ENCODE measurements at regions not wholly inside any gene's neighbourhood (a gene's known extent, or its start where the extent isn't known, plus 50 kb on each side); places are given as distances from the start of the nearest gene placed in this dataset.

- Histone ChIP-seq H3K4me1 (peaks cover 0 to 13% (median 3%) of the 10 kb centered on the region in 4 donors), H3K27ac (no peak overlapping the region), H3K4me3 (no peak overlapping the region), H3K27me3 (no peaks in the 10 kb centered on the region), H3K36me3 (no peaks in the 10 kb centered on the region), H3K9me3 (no peaks in the 10 kb centered on the region)
- TF ChIP-seq CTCF (IDR thresholded peaks at IDR 0.05) (no peak), POLR2A (IDR thresholded peaks at IDR 0.05) (no peak)
- no peak for ATAC-seq
- intact Hi-C loops (cut with DNase I) = no loop called here
- no peak for DNase-seq
- WGBS (ENCODE audit: insufficient coverage, low coverage, low lambda C conversion rate, missing lambda C conversion rate) = 79% methylated on average over 4 of the region's 6 CpGs
Measured at GRCh38 chr3:71903936-71904335, 119.0 kb upstream of the PROK2 start.

GRCh38 chr3:71903112-71903495, 118.2 kb upstream of the PROK2 start:
- Histone ChIP-seq H3K4me3 (no peak overlapping the region), H3K4me1 (peaks cover 0 to 13% (median 3%) of the 10 kb centered on the region in 4 donors), H3K36me3 (no peaks in the 10 kb centered on the region), H3K27me3 (no peaks in the 10 kb centered on the region), H3K9me3 (no peaks in the 10 kb centered on the region), H3K27ac (no peak overlapping the region)
- DNase-seq = no peak
- WGBS (ENCODE audit: insufficient coverage, low coverage, low lambda C conversion rate, missing lambda C conversion rate) = 28% methylated on average over 2 of the region's 2 CpGs
- intact Hi-C loops (cut with DNase I) = no loop called here
- TF ChIP-seq CTCF (IDR thresholded peaks at IDR 0.05) = no peak
- no peak for TF ChIP-seq POLR2A (IDR thresholded peaks at IDR 0.05)
- ATAC-seq = peak in 2 of 4 donors; percentile 11 to 47

GRCh38 chr3:71902258-71903111, 117.5 kb upstream of the PROK2 start:
- TF ChIP-seq CTCF (IDR thresholded peaks at IDR 0.05) (no peak), POLR2A (IDR thresholded peaks at IDR 0.05) (no peak)
- intact Hi-C loops (cut with DNase I) = no loop called here
- Histone ChIP-seq H3K4me1 (peaks cover 0 to 13% (median 3%) of the 10 kb centered on the region in 4 donors), H3K36me3 (no peaks in the 10 kb centered on the region), H3K27ac (no peak overlapping the region), H3K27me3 (no peaks in the 10 kb centered on the region), H3K9me3 (no peaks in the 10 kb centered on the region), H3K4me3 (no peak overlapping the region)
- 23% methylated on average over 4 of the region's 4 CpGs for WGBS (ENCODE audit: insufficient coverage, low coverage, low lambda C conversion rate, missing lambda C conversion rate)
- DNase-seq (no peak), ATAC-seq (peak; percentile 72 to 88 (median 82))

GRCh38 chr3:71901645-71902044, 116.7 kb upstream of the PROK2 start:
- intact Hi-C loops (cut with DNase I) = no loop called here
- no peaks in the 10 kb centered on the region for H3K27me3 ChIP-seq
- TF ChIP-seq POLR2A (IDR thresholded peaks at IDR 0.05) (no peak), CTCF (IDR thresholded peaks at IDR 0.05) (no peak)
- no peaks in the 10 kb centered on the region for H3K9me3 ChIP-seq
- 84% methylated on average over 8 of the region's 9 CpGs for WGBS (ENCODE audit: insufficient coverage, low coverage, low lambda C conversion rate, missing lambda C conversion rate)
- H3K27ac ChIP-seq = no peak overlapping the region
- no peak for ATAC-seq
- H3K36me3 ChIP-seq = no peaks in the 10 kb centered on the region
- peaks cover 0 to 13% (median 3%) of the 10 kb centered on the region in 4 donors for H3K4me1 ChIP-seq
- no peak for DNase-seq
- H3K4me3 ChIP-seq = no peak overlapping the region

All from right lobe of liver (tissue), 6 donors.